Karpas-422 (cell line): ENCODE measurements at regions not wholly inside any gene's neighbourhood (a gene's known extent, or its start where the extent isn't known, plus 50 kb on each side); places are given as distances from the start of the nearest gene placed in this dataset.
A peak's percentile ranks its signal among the peaks of the same experiment; 100 is the strongest.
"Not testable (repeated sequence)": the region's sequence is repeated elsewhere in the genome, so short reads cannot be mapped to it uniquely, and the experiment has no call there.

Source experiments
- DNase-seq: peaks from one replicate; pipeline ENCODE4 v3.0.0-alpha.2; 2015
- H2AFZ ChIP-seq: fragments of 200-600 bp; sonication (generic); 2 replicates; pipeline ENCODE4 v1.6.1; 2014; ENCODE audit warnings: antibody characterized with exemption, low read length, mixed read lengths
- H3K27ac ChIP-seq: fragments of 200-600 bp; sonication (generic); 2 replicates; pipeline ENCODE4 v1.5.1; 2014; ENCODE audit warnings: mild to moderate bottlenecking, low read length, moderate library complexity
- H3K27me3 ChIP-seq: fragments of 200-600 bp; sonication (generic); 2 replicates; pipeline ENCODE4 v1.6.1; 2014; ENCODE audit warnings: low read length, mixed read lengths
- H3K36me3 ChIP-seq: fragments of 200-600 bp; sonication (generic); 2 replicates; pipeline ENCODE4 v1.6.1; 2014; ENCODE audit warnings: low read length, mixed read lengths; ENCODE audit not compliant: insufficient read depth
- H3K4me1 ChIP-seq: fragments of 200-600 bp; sonication (generic); 2 replicates; pipeline ENCODE4 v1.6.1; 2014; ENCODE audit warnings: mild to moderate bottlenecking, low read length, mixed read lengths
- H3K4me2 ChIP-seq: fragments of 200-600 bp; sonication (generic); 2 replicates; pipeline ENCODE4 v1.6.1; 2014; ENCODE audit warnings: low read length, low read depth, mild to moderate bottlenecking; ENCODE audit not compliant: poor library complexity, severe bottlenecking
- H3K4me3 ChIP-seq: fragments of 200-600 bp; sonication (generic); 2 replicates; pipeline ENCODE4 v1.5.1; 2014; ENCODE audit warnings: mild to moderate bottlenecking, antibody characterized with exemption, low read length, mixed read lengths
- H3K79me2 ChIP-seq: fragments of 200-600 bp; sonication (generic); 2 replicates; pipeline ENCODE4 v1.6.1; 2014; ENCODE audit warnings: mild to moderate bottlenecking, low read length, mixed read lengths
- H3K9ac ChIP-seq: fragments of 200-600 bp; sonication (generic); 2 replicates; pipeline ENCODE4 v1.6.0; 2014; ENCODE audit warnings: low read length
- H3K9me2 ChIP-seq: fragments of 200-600 bp; sonication (generic), shearing (Covaris generic); replicated peaks from 2 replicates; pipeline ENCODE4 v1.6.0; 2014; ENCODE audit warnings: mild to moderate bottlenecking, low read length, moderate library complexity; ENCODE audit not compliant: insufficient read depth
- H3K9me3 ChIP-seq: fragments of 300-700, 200-600 bp; sonication (generic); 2 replicates; pipeline ENCODE4 v1.6.1; 2014; ENCODE audit warnings: low read length, mixed read lengths
- H4K20me1 ChIP-seq: fragments of 200-600 bp; sonication (generic); 2 replicates; pipeline ENCODE4 v1.6.1; 2014; ENCODE audit warnings: mild to moderate bottlenecking, antibody characterized with exemption, low read length, low read depth; ENCODE audit not compliant: insufficient read depth

DNA sequence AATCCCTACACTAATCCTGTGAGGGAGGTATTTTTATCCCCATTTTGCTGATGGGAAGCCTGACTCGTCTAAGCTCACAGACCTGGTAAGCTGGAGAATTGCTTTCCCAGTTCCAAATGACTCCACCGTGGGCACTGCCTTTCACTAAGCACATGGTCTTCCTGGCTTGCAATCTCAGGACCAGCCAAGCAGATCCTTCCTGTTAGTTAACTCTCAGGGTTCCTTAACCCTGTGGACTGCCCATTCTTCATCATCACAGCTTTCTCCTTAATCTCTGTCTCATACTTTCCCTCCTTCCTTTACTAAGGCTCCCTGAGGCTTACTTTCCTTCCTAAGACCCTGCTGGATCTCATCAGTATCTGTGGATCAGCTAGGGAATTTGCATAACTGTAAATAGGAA is 122.2 kb upstream of the ZEB2 start:
- H2AFZ ChIP-seq, result peak overlapping the region; percentile 65

DNA sequence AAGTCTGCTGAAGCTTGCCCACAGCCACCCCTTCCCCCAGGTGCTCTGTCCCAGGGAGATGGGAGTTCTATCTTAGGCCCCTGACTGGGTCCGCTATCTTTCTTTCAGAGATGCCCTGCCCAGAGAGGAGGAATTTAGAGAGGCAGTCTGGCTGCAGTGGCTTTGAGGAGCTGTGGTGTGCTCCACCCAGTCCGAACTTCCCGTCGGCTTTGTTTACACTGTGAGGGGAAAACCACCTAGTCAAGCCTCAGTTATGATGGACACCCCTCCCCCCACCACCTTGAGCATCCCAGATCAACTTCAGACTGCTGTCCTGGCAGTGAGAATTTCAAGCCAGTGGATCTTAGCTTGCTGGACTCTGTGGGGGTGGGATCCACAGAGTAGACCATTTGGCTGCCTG is 118.3 kb upstream of the ZEB2 start:
- peaks cover 26% of the 10 kb centered on the region for H3K4me1 ChIP-seq
- H2AFZ ChIP-seq, H3K9me3 ChIP-seq, H3K27ac ChIP-seq, H3K4me2 ChIP-seq, H3K4me3 ChIP-seq, DNase-seq, H3K79me2 ChIP-seq, H3K36me3 ChIP-seq, H3K27me3 ChIP-seq, H3K9ac ChIP-seq, H4K20me1 ChIP-seq, H3K9me2 ChIP-seq: not testable (repeated sequence)

More for the DNA sequence above, 122.2 kb upstream of the ZEB2 start:
- H3K36me3 ChIP-seq, result no peaks in the 10 kb centered on the region
- H3K4me1 ChIP-seq, result peaks cover 26% of the 10 kb centered on the region
- DNase-seq, result no peak
- H3K9me2 ChIP-seq, result no peaks in the 10 kb centered on the region
- no peaks in the 10 kb centered on the region for H3K79me2 ChIP-seq
- no peaks in the 10 kb centered on the region for H3K9me3 ChIP-seq
- peak overlapping the region; percentile 4; the same call in 1 of the 2 replicates for H3K9ac ChIP-seq
- H3K27ac ChIP-seq, result no peak overlapping the region
- peak overlapping the region; percentile 45 for H3K4me2 ChIP-seq
- H3K27me3 ChIP-seq, result no peaks in the 10 kb centered on the region
- H4K20me1 ChIP-seq, result no peaks in the 10 kb centered on the region
- H3K4me3 ChIP-seq, result no peak overlapping the region

DNA sequence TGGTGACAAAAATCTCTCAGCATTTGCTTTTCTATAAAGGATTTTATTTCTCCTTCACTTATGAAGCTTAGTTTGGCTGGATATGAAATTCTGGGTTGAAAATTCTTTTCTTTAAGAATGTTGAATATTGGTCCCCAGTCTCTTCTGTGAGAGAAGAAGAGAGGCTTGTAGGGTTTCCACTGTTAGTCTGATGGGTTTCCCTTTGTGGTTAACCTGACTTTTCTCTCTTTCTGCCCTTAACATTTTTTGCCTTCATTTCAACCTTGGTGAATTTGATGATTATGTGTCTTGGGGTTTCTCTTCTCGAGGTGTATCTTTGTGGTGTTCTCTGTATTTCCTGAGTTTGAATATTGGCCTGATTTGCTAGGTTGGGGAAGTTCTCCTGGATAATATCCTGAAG is 116.9 kb upstream of the ZEB2 start:
- DNase-seq, H3K9me3 ChIP-seq, H3K79me2 ChIP-seq, H3K36me3 ChIP-seq, H3K27me3 ChIP-seq, H3K9me2 ChIP-seq, H3K4me2 ChIP-seq, H3K9ac ChIP-seq, H4K20me1 ChIP-seq, H3K4me3 ChIP-seq, H2AFZ ChIP-seq, H3K27ac ChIP-seq: not testable (repeated sequence)
- peaks cover 16% of the 10 kb centered on the region for H3K4me1 ChIP-seq

DNA sequence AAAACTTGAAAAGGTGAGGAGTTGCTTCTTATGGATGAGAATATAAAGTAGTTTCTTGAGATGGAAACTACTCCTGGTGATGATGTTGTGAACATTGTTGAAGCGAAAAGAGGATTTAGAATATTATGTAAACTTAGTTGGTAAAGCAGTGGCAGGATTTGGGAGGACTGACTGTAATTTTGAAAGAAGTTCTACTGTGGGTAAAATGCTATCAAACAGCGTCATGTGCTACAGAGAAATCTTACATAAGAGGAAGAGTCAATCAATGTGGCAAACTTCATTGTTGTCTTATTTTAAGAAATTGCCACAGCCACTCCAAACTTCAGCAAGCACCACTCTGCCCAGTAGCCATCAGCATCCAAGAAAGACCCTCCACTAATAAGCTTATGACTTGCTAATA is 112.9 kb upstream of the ZEB2 start:
- H3K79me2 ChIP-seq, result no peaks in the 10 kb centered on the region
- no peak overlapping the region for H3K27ac ChIP-seq
- no peaks in the 10 kb centered on the region for H3K9me2 ChIP-seq
- no peak overlapping the region for H2AFZ ChIP-seq
- H3K9ac ChIP-seq, result no peak overlapping the region
- no peaks in the 10 kb centered on the region for H3K9me3 ChIP-seq
- H4K20me1 ChIP-seq, result no peaks in the 10 kb centered on the region
- no peaks in the 10 kb centered on the region; the same call in 1 of the 2 replicates for H3K36me3 ChIP-seq
- H3K4me3 ChIP-seq, result no peak overlapping the region
- no peak for DNase-seq
- peaks cover 3% of the 10 kb centered on the region; the same call in 1 of the 2 replicates for H3K4me1 ChIP-seq
- no peak overlapping the region for H3K4me2 ChIP-seq
- H3K27me3 ChIP-seq, result no peaks in the 10 kb centered on the region

DNA sequence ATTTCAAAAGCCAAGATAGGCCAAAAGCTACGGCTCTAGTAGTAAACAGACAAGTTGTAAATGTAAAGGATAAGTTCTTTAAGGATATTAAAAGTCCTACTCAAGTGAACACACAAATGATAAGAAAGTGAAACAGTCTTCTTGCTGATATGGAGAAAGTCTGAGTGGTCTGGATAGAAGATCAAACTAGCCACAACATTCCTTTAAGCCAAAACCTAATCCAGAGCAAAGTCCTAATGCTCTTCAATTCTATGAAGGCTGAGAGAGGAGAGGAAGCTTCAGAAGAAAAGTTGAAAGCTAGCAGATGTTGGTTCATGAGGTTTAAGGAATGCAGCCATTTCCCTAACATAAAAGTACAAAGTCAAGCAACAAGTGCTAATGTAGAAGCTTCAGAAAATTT is 111.7 kb upstream of the ZEB2 start:
- H3K9me3 ChIP-seq, result no peaks in the 10 kb centered on the region
- H3K36me3 ChIP-seq, result no peaks in the 10 kb centered on the region; the same call in 1 of the 2 replicates
- DNase-seq, result no peak
- peak overlapping the region; percentile 28 for H2AFZ ChIP-seq
- H3K9me2 ChIP-seq, result no peaks in the 10 kb centered on the region
- peaks cover 3% of the 10 kb centered on the region; the same call in 1 of the 2 replicates for H3K4me1 ChIP-seq
- H3K4me3 ChIP-seq, result no peak overlapping the region
- no peaks in the 10 kb centered on the region for H3K79me2 ChIP-seq
- no peaks in the 10 kb centered on the region for H4K20me1 ChIP-seq
- no peak overlapping the region for H3K27ac ChIP-seq
- no peaks in the 10 kb centered on the region for H3K27me3 ChIP-seq
- no peak overlapping the region for H3K9ac ChIP-seq
- no peak overlapping the region for H3K4me2 ChIP-seq

DNA sequence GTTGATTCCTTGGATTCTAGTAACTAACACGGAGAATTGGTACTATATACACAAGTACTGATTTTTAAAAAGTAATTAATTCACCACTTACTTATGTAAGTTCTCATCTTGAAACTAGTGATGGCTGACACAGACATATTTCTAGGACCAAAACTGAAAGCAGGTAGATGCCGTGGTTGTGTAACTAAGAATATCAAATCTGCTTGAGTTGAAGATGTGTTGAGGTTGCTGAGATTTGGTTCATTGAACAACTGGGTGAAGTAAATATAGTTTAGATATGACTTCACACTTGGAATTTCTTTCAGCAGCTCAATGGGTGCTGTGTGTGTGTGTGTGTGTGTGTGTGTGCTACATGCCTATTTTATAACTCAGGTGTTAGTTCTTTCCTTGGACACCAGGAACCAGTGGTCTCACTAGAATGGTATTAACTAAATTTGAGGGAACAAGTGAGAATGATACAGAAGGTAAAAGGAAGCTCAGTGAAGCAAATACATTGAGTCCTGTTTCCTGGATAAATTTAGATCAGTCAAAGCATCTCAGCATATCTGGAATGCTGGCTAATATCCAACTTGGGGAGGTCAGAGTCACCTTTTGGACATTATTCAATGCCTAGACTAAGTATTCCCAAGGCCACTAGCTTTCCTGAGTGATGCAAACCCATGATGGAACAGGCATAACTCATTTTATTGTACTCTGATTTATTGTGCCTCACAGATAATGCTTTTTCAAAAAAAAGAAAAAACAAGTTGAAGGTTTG is 110.7 kb upstream of the ZEB2 start:
- DNase-seq, result no peak
- no peaks in the 10 kb centered on the region for H4K20me1 ChIP-seq
- peaks cover 3% of the 10 kb centered on the region; the same call in 1 of the 2 replicates for H3K4me1 ChIP-seq
- no peak overlapping the region for H3K9ac ChIP-seq
- H3K4me3 ChIP-seq, result no peak overlapping the region
- H3K79me2 ChIP-seq, result no peaks in the 10 kb centered on the region
- no peaks in the 10 kb centered on the region for H3K9me2 ChIP-seq
- H3K4me2 ChIP-seq, result no peak overlapping the region
- no peaks in the 10 kb centered on the region for H3K9me3 ChIP-seq
- no peaks in the 10 kb centered on the region for H3K27me3 ChIP-seq
- H3K36me3 ChIP-seq, result no peaks in the 10 kb centered on the region
- no peak overlapping the region for H2AFZ ChIP-seq
- no peak overlapping the region for H3K27ac ChIP-seq

DNA sequence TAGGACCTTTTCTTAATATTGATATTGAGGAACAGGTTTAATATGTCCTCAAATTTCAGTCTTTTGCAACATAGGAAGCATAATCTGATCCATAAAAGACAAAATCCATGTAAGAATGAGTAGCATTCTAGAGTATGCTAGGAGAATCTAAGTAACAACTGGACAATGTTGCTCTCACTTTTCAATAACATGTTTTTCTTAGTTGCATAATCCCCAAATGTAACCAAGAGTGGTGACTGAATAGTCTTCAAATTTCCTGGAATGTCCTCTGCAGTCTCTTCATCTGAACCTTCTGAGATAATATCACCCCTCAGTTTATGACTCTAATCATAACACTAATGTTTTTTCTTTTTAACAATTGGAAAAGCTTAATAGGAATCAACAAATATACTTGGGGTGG is 110.0 kb upstream of the ZEB2 start:
- no peak for DNase-seq
- no peak overlapping the region for H2AFZ ChIP-seq
- H3K4me3 ChIP-seq, result no peak overlapping the region
- no peaks in the 10 kb centered on the region for H3K36me3 ChIP-seq
- H3K9me3 ChIP-seq, result no peaks in the 10 kb centered on the region
- H3K27me3 ChIP-seq, result no peaks in the 10 kb centered on the region
- H4K20me1 ChIP-seq, result no peaks in the 10 kb centered on the region
- no peak overlapping the region for H3K4me2 ChIP-seq
- H3K27ac ChIP-seq, result no peak overlapping the region
- no peaks in the 10 kb centered on the region for H3K79me2 ChIP-seq
- no peaks in the 10 kb centered on the region for H3K9me2 ChIP-seq
- H3K4me1 ChIP-seq, result peaks cover 3% of the 10 kb centered on the region; the same call in 1 of the 2 replicates
- no peak overlapping the region for H3K9ac ChIP-seq

DNA sequence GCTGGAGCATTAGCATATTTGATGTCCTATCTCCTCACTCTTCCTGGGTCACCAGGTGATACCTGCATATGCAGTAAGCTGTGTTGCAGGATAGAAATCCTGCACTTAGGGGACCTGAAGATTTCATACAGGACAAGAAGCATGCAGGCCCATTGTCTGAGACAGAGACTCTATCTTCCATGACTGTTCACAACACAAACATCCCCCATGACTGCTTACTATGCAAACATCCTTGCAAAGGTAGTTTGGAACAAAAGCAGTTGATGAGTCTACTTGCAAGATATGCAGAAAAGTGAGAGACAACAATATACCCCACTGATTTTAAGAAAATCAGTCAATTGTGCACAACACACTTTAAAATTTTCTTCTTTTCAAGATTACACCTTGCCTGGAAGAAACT is 108.6 kb upstream of the ZEB2 start:
- no peaks in the 10 kb centered on the region for H3K9me2 ChIP-seq
- no peak overlapping the region for H3K4me2 ChIP-seq
- H3K4me3 ChIP-seq, result no peak overlapping the region
- H2AFZ ChIP-seq, result no peak overlapping the region
- no peaks in the 10 kb centered on the region for H3K36me3 ChIP-seq
- no peak overlapping the region for H3K27ac ChIP-seq
- no peaks in the 10 kb centered on the region for H3K9me3 ChIP-seq
- no peaks in the 10 kb centered on the region for H4K20me1 ChIP-seq
- no peak overlapping the region for H3K9ac ChIP-seq
- no peak for DNase-seq
- H3K4me1 ChIP-seq, result peaks cover 3% of the 10 kb centered on the region; the same call in 1 of the 2 replicates
- H3K79me2 ChIP-seq, result no peaks in the 10 kb centered on the region
- no peaks in the 10 kb centered on the region for H3K27me3 ChIP-seq
